Parathyroid adenoma (tissue), 2 donors: ENCODE measurements at regions not wholly inside any gene's neighbourhood (a gene's known extent, or its start where the extent isn't known, plus 50 kb on each side); places are given as distances from the start of the nearest gene placed in this dataset.
"Not testable (repeated sequence)": the region's sequence is repeated elsewhere in the genome, so short reads cannot be mapped to it uniquely, and the experiment has no call there.

Experiments
- H2AFZ ChIP-seq: fragments of 300-600 bp; sonication (generic); one replicate; pipeline ENCODE4 v1.7.0; 2017; ENCODE audit warnings: antibody characterized with exemption, mild to moderate bottlenecking
- H3K27ac ChIP-seq: fragments of 300-600 bp; sonication (generic); one replicate; pipeline ENCODE4 v1.7.0; 2017
- H3K27me3 ChIP-seq: fragments of 300-600 bp; sonication (generic); one replicate; pipeline ENCODE4 v1.7.0; 2017; ENCODE audit warnings: low read length; ENCODE audit not compliant: control insufficient read depth, insufficient read depth
- H3K36me3 ChIP-seq: fragments of 300-600 bp; sonication (generic); one replicate; pipeline ENCODE4 v1.7.0; 2017; ENCODE audit warnings: low read length; ENCODE audit not compliant: control insufficient read depth, insufficient read depth
- H3K4me1 ChIP-seq: fragments of 300-600 bp; sonication (generic); one replicate; pipeline ENCODE4 v1.7.0; 2017; ENCODE audit warnings: control low read depth
- H3K4me2 ChIP-seq: fragments of 300-600 bp; sonication (generic); one replicate; pipeline ENCODE4 v1.7.0; 2017; ENCODE audit warnings: low read length
- H3K4me3 ChIP-seq: fragments of 300-600 bp; sonication (generic); one replicate; pipeline ENCODE4 v1.7.0; 2017; ENCODE audit warnings: low read depth, low read length
- H3K79me2 ChIP-seq: fragments of 300-600 bp; sonication (generic); one replicate; pipeline ENCODE4 v1.7.0; 2017; ENCODE audit warnings: control low read depth
- H3K9ac ChIP-seq: fragments of 300-600 bp; sonication (generic); one replicate; pipeline ENCODE4 v1.7.0; 2017; ENCODE audit warnings: mild to moderate bottlenecking
- H3K9me3 ChIP-seq: fragments of 300-600 bp; sonication (generic); one replicate; pipeline ENCODE4 v1.7.0; 2017; ENCODE audit warnings: low read length; ENCODE audit not compliant: control insufficient read depth
- CTCF ChIP-seq: fragments of 300-600 bp; sonication (generic); IDR thresholded peaks from one replicate; pipeline ENCODE4 v1.7.0; 2017; ENCODE audit warnings: antibody characterized with exemption, mild to moderate bottlenecking
- donor health status: primary hyperparathyroidism.

GRCh38 chr11:129546266-129546665 lies 170.6 kb downstream of the BARX2 start:
- Histone ChIP-seq H3K9ac (no peak overlapping the region), H3K27ac (no peak overlapping the region), H3K79me2 (no peaks in the 10 kb centered on the region), H3K4me2 (no peak overlapping the region), H3K4me1 (no peaks in the 10 kb centered on the region), H2AFZ (no peak overlapping the region), H3K4me3 (no peak overlapping the region), H3K27me3 (no peaks in the 10 kb centered on the region), H3K9me3 (no peaks in the 10 kb centered on the region), H3K36me3 (no peaks in the 10 kb centered on the region)
- TF ChIP-seq CTCF = no peak

DNA sequence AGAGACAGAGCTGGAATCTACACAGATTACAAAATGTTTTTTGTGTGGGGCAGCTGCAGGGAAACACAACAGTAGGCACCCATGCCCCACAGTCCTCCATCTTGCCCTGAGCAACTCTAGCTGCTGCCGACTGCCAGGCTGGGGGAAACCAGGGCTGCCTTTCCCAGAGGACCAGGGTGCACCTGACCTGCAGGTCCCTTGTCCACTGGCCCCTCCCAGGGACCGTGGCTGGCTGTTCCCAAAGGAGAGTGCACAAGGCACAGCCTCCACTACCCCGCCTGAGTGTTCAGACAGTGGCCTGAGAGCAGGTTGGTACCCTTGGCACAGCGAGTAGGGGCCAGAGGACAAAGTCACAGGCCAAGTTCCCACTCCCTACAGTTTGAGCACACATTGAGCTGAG lies 181.8 kb downstream of the BARX2 start:
- Histone ChIP-seq H3K27ac (no peak overlapping the region), H3K36me3 (no peaks in the 10 kb centered on the region), H3K9me3 (no peaks in the 10 kb centered on the region), H3K4me2 (no peak overlapping the region), H3K9ac (no peak overlapping the region), H3K4me3 (no peak overlapping the region), H3K79me2 (no peaks in the 10 kb centered on the region), H2AFZ (no peak overlapping the region), H3K4me1 (no peaks in the 10 kb centered on the region), H3K27me3 (no peaks in the 10 kb centered on the region)
- no peak for TF ChIP-seq CTCF

- H3K9ac ChIP-seq = no peak overlapping the region
- no peak for TF ChIP-seq CTCF
These were observed 193.4 kb downstream of the BARX2 start for GRCh38 chr11:129569007-129569406.

GRCh38 chr11:129572667-129573066 lies 197.0 kb downstream of the BARX2 start:
- H2AFZ ChIP-seq, H3K27ac ChIP-seq, H3K27me3 ChIP-seq, H3K9me3 ChIP-seq, H3K36me3 ChIP-seq, H3K4me3 ChIP-seq, H3K4me1 ChIP-seq, H3K9ac ChIP-seq, H3K4me2 ChIP-seq, H3K79me2 ChIP-seq: not testable (repeated sequence)

More at GRCh38 chr11:129569007-129569406, 193.4 kb downstream of the BARX2 start:
- no peak overlapping the region for H3K4me3 ChIP-seq
- H3K4me2 ChIP-seq = no peak overlapping the region
- H3K27me3 ChIP-seq = no peaks in the 10 kb centered on the region
- H3K9me3 ChIP-seq = no peaks in the 10 kb centered on the region
- no peak overlapping the region for H2AFZ ChIP-seq
- H3K27ac ChIP-seq = no peak overlapping the region
- H3K36me3 ChIP-seq = no peaks in the 10 kb centered on the region
- no peaks in the 10 kb centered on the region for H3K79me2 ChIP-seq
- H3K4me1 ChIP-seq = no peaks in the 10 kb centered on the region

GRCh38 chr11:129573161-129573560 lies 197.5 kb downstream of the BARX2 start:
- Histone ChIP-seq H3K4me2 (no peak overlapping the region), H3K4me3 (no peak overlapping the region), H3K27ac (no peak overlapping the region), H3K36me3 (no peaks in the 10 kb centered on the region), H3K9ac (no peak overlapping the region), H3K79me2 (no peaks in the 10 kb centered on the region), H3K27me3 (no peaks in the 10 kb centered on the region), H3K9me3 (no peaks in the 10 kb centered on the region), H3K4me1 (no peaks in the 10 kb centered on the region), H2AFZ (no peak overlapping the region)
- no peak for TF ChIP-seq CTCF
